ENCODE measurements at regions not wholly inside any gene's neighbourhood (a gene's known extent, or its start where the extent isn't known, plus 50 kb on each side); places are given as distances from the start of the nearest gene placed in this dataset.

- TF ChIP-seq EZH2 (IDR thresholded peaks at IDR 0.05; ENCODE audit: borderline replicate concordance, low read depth, low read length, severe bottlenecking) (no peak), MAX (IDR thresholded peaks at IDR 0.05; ENCODE audit: insufficient read depth, insufficient read length) (no peak), POLR2AphosphoS5 (IDR thresholded peaks at IDR 0.05; ENCODE audit: insufficient read depth, low read depth, low read length) (no peak), POLR2A (IDR thresholded peaks at IDR 0.05; ENCODE audit: low read depth, low read length) (no peak), JUN (IDR thresholded peaks at IDR 0.05; ENCODE audit: borderline replicate concordance, insufficient read depth, insufficient read length, low read depth) (no peak), GATA2 (IDR thresholded peaks at IDR 0.05; ENCODE audit: insufficient read depth, insufficient read length, low read depth, low read length) (no peak), FOS (IDR thresholded peaks at IDR 0.05; ENCODE audit: borderline replicate concordance, insufficient read depth, low read length) (no peak)
- TF ChIP-seq, protein P1, sequence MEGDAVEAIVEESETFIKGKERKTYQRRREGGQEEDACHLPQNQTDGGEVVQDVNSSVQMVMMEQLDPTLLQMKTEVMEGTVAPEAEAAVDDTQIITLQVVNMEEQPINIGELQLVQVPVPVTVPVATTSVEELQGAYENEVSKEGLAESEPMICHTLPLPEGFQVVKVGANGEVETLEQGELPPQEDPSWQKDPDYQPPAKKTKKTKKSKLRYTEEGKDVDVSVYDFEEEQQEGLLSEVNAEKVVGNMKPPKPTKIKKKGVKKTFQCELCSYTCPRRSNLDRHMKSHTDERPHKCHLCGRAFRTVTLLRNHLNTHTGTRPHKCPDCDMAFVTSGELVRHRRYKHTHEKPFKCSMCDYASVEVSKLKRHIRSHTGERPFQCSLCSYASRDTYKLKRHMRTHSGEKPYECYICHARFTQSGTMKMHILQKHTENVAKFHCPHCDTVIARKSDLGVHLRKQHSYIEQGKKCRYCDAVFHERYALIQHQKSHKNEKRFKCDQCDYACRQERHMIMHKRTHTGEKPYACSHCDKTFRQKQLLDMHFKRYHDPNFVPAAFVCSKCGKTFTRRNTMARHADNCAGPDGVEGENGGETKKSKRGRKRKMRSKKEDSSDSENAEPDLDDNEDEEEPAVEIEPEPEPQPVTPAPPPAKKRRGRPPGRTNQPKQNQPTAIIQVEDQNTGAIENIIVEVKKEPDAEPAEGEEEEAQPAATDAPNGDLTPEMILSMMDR (IDR thresholded peaks at IDR 0.05; ENCODE audit: extremely low read depth in 1 of 2, insufficient read depth in 1 of 2, low read depth in 1 of 2, low read length in 2 of 2) = no peak
These were observed 69.7 kb upstream of the FGFR2 start for GRCh38 chr10:121667948-121668313.
